ENCODE measurements at regions not wholly inside any gene's neighbourhood (a gene's known extent, or its start where the extent isn't known, plus 50 kb on each side); places are given as distances from the start of the nearest gene placed in this dataset.

- DNase-seq (ENCODE audit: low read depth in 2 of 2), result no peak
Measured at GRCh38 chr13:27014406-27015359, 156.9 kb downstream of the USP12 start.

DNA sequence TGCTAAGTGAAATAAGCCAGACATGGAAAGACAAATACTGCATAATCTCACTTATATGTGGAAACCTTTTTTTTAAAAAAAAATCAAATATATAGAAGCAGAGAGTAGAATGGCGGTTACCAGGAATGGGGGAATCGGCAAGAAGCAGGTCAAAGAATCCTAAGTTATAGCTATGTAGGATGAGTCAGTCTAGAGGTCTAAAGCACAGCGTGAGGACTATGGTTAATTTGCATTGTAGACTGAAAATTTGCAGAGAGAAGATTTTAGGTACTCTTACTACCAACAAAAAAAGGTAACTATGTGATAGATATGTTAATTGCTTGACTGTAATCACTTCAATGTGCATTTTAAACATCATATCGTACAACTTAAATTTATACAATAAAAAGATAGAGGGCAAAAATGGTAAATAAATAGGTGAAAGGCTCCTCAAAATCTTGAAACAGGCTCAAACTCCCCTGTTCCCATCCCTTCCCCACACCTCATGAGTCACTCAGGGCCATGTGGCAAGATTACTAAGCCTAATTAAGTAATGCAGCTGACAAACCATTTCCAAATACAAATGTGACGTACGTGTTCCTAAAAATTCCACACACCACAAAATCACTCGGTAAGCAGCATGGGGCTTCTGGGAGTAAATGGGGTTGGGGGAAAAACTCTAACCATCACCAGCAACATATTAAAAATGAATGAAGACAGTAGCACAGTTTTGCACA lies 159.0 kb downstream of the USP12 start:
- DNase-seq (ENCODE audit: low read depth in 2 of 2), result no peak

- no peak for DNase-seq (ENCODE audit: low read depth in 2 of 2)
Measured at GRCh38 chr13:27011661-27012060, 159.9 kb downstream of the USP12 start.

- no peak for DNase-seq (ENCODE audit: low read depth in 2 of 2)
Measured at GRCh38 chr13:27008733-27009132, 162.9 kb downstream of the USP12 start.

GRCh38 chr13:27007166-27007565 lies 164.4 kb downstream of the USP12 start:
- DNase-seq (ENCODE audit: low read depth in 2 of 2), result no peak

GRCh38 chr13:27006519-27007161 lies 165.0 kb downstream of the USP12 start:
- DNase-seq (ENCODE audit: low read depth in 2 of 2), result no peak

- no peak for DNase-seq (ENCODE audit: low read depth in 2 of 2)
Measured at GRCh38 chr13:27005976-27006518, 165.6 kb downstream of the USP12 start.

- no peak for DNase-seq (ENCODE audit: low read depth in 2 of 2)
Measured at GRCh38 chr13:27005556-27005955, 166.1 kb downstream of the USP12 start.

- DNase-seq (ENCODE audit: low read depth in 2 of 2), result no peak
Measured at GRCh38 chr13:27004866-27005265, 166.7 kb downstream of the USP12 start.

DNA sequence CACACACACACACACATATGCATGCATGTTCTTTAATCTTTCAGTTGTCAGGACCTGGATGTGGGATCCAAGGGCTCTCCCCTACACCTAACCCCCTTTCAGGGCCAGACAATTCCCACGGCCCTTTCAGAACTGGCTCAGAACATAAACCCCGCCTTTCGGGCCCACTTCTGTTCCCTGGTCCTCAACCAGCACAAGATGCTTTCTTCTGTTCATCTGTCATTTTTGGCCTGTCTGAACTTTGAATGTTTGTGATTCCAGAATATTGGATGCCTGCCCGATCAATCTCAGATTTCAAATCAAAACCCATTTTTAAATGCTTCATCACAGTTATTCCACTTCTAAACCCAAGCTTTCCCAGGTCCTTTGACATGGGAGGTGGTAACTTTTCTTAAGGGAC lies 167.3 kb downstream of the USP12 start:
- no peak for DNase-seq (ENCODE audit: low read depth in 2 of 2)

DNA sequence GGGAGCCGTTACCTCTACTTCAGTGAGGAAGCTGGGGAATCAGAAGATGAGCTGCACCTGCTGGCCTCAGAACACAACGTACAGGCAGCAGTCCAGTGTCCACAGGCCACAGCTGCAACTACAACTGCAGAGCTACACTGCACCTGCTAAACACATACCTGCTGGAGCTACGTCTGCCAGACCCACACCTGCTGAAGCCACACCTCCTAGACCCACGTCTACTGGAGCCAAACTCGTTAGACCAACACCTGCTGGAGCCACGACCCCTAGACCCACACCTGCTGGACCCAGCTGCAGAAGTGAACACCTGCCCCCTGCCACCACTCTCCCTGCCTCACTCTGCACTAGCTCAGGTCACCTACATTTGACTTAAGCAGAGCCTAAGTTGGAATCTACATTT lies 169.9 kb downstream of the USP12 start:
- DNase-seq (ENCODE audit: low read depth in 2 of 2), result no peak

DNA sequence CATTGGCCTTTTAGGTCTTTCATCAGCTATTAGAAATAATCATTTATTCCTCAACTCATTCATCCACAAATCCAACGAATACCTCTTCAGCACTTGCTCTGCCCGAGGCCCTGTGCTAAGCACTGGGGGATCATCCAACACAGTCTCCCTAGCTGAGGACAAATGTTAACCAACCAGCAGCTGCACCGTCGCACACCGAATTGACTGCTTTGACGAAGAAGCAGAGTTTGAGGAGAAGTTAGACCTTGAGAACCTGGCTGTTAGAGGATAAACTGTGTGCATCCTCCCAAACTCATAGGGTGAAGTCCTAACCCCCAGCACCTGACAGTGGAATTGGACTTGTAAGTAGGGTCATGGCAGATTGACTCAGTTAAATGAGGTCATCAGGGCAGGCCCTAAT lies 170.9 kb downstream of the USP12 start:
- no peak for DNase-seq (ENCODE audit: low read depth in 2 of 2)

GRCh38 chr13:26999499-26999898 lies 172.1 kb downstream of the USP12 start:
- no peak for DNase-seq (ENCODE audit: low read depth in 2 of 2)

- DNase-seq (ENCODE audit: low read depth in 2 of 2), result no peak
Measured at GRCh38 chr13:26998292-26998691, 173.3 kb downstream of the USP12 start.

DNA sequence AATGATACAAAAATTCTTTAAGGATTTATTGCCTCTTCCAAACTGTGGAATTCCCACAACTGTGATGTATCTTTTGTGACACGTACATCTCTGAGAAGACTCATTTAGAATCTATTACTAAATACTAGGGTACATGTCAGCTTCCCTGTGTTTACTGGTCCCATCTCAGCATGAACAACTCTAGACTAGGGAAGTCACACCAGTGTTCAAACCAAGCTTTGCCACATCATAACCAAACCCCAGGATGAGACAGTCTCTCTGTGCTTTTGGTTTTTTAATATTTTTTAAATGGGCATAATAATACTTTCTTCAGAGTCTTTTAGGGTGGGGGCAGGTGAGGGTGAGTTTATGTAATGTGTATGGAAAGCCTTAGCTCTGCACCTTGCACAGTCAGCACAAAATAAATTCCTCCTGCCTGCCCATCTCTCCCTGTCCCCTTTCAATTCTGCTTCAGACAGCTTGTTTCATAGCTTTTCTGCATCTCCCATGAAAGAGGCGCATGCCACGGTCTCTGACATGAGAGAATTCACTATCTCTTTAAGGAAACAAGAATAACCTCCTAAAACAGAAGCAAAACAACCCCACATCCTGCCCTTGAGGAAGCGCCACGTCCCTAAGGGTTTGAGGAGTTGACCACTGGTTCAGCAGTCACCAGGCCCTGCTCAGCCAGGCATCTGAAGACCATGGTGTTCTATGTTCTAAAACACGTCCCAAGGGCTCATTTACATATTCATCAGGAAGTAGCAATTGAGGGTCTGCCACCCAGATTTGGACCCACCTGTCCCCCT lies 174.5 kb downstream of the USP12 start:
- no peak for DNase-seq (ENCODE audit: low read depth in 2 of 2)

DNA sequence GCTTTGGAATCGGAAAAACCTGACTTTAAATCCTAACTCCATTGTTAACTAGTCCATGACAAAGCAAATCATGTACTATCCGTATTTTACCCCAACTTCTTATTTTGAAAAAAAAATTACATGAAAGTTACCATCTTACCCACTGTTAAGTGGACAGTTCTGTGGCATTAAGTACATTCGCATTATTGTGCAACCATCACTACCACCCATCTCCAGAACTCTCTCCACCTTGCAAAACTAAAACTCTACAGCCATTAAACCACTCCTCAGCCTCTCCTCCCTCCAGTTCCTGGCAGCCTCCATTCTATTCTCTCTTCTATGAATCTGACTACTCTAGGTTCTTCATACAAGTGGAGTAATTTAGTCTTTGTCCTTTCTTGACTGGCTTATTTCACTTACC lies 176.5 kb downstream of the USP12 start:
- no peak for DNase-seq (ENCODE audit: low read depth in 2 of 2)

DNA sequence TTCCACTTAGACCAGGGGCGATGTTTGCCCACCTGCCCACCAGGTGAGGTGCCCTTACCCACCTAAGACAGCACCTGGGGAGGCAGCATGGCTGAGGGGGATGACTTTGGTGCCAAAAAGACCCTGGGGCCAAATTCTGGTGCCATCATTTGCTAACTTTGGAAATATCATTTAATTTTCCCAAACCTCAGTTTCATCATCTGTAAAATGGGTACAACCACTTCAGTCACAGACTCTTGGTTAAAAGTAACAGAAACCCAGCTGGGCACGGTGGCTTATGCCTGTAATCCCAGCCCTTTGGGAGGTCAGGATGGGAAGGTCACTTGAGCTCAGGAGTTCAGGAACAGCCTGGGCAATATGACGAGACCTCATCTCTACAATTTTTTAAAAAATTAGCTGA lies 177.8 kb downstream of the USP12 start:
- DNase-seq (ENCODE audit: low read depth in 2 of 2), result no peak

DNA sequence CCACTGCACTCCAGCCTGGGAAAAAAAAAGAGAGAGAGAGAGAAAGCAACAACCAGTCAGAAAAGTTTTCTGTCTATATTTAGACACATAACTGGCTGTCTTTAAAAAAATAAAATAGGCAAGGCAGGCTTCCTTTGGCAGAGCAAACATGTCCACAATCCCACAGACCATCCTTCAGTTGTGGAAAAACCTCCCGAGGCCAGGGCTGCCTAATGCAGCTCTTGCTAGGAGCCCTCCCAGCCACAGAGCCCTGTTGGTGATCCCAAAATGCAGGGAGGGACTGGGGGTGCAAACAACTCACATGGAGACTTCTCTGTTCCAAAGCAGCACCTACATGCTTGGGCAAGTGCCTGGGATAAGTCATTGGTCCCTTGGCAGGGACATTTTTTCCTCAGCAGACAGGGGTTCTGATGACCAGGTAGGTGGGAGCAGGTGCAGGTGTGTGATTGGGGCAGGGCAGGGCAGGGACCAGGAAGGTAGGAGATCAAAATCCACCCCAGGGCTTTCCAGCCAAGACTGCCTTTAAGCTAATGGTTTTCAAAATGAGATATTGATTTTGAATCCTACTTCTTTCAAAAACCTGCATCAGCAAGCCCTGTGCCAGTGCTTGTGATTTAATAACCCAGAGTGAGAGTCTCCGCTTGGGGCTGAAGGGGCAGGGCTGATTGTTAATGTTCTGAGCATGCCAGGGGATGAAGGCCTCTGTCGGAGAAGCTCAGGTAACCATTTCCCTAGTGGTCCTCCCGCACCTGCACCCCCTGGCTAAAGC lies 178.5 kb downstream of the USP12 start:
- no peak for DNase-seq (ENCODE audit: low read depth in 2 of 2)

- no peak for DNase-seq (ENCODE audit: low read depth in 2 of 2)
Measured at GRCh38 chr13:26991508-26992181, 180.0 kb downstream of the USP12 start.
